ENCODE measurements at regions not wholly inside any gene's neighbourhood (a gene's known extent, or its start where the extent isn't known, plus 50 kb on each side); places are given as distances from the start of the nearest gene placed in this dataset.

- no peak overlapping the region for H2AFZ ChIP-seq (ENCODE audit: low read depth, low read length, poor library complexity, severe bottlenecking)
- H3K79me2 ChIP-seq (ENCODE audit: insufficient read depth, low read length), result no peaks in the 10 kb centered on the region
- ChIA-PET CTCF (no interaction called here), POLR2A (no interaction called here), RAD21 (ENCODE audit: low non-redundant PET in 1 of 2, low total read pairs in 2 of 2, uncharacterized antibody in 2 of 2, unreplicated experiment in 2 of 2) (no interaction called here)
- H3K4me1 ChIP-seq (ENCODE audit: control insufficient read depth in 1 of 2, insufficient read depth in 2 of 2, low read length in 2 of 2), result no peaks in the 10 kb centered on the region
- ATAC-seq (no peak), DNase-seq (ENCODE audit: low read depth, low spot score) (no peak)
- H3K9me3 ChIP-seq (ENCODE audit: control insufficient read depth in 1 of 2, insufficient read depth in 1 of 2, low read depth in 1 of 2, low read length in 2 of 2), result no peaks in the 10 kb centered on the region
- no peaks in the 10 kb centered on the region for H4K20me1 ChIP-seq (ENCODE audit: insufficient read depth)
- intact Hi-C loops (cut with micrococcal nuclease), result no loop called here
- H3K9ac ChIP-seq (ENCODE audit: low read length), result no peak overlapping the region
- H3K4me2 ChIP-seq (ENCODE audit: low read length), result no peak overlapping the region
- H3K4me3 ChIP-seq (replicated peaks in 1 of 2; ENCODE audit: low read depth in 1 of 2, low read length in 2 of 2), result no peak overlapping the region
- H3K36me3 ChIP-seq (ENCODE audit: control insufficient read depth in 1 of 2, insufficient read depth in 2 of 2, low read length in 2 of 2), result no peaks in the 10 kb centered on the region
- H3K27ac ChIP-seq (ENCODE audit: low read depth, low read length), result no peak overlapping the region
- TF ChIP-seq CBX3 (IDR thresholded peaks at IDR 0.05; ENCODE audit: low read depth) (no peak), FOSL1 (IDR thresholded peaks at IDR 0.05; ENCODE audit: low read depth) (no peak), CEBPB (IDR thresholded peaks at IDR 0.05; ENCODE audit: low read depth) (no peak), YY1 (IDR thresholded peaks at IDR 0.05; ENCODE audit: extremely low read depth, insufficient replicate concordance, low read depth, low read length) (no peak), POLR2A (IDR thresholded peaks at IDR 0.05; ENCODE audit: borderline replicate concordance, extremely low read depth, insufficient read depth, insufficient read length) (no peak)
- TF ChIP-seq, protein P1, sequence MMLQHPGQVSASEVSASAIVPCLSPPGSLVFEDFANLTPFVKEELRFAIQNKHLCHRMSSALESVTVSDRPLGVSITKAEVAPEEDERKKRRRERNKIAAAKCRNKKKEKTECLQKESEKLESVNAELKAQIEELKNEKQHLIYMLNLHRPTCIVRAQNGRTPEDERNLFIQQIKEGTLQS (IDR thresholded peaks at IDR 0.05), result no peak
- BruUV-seq (replicated peaks), result no TSS peak
- H3K9me2 ChIP-seq (ENCODE audit: insufficient read depth), result no peaks in the 10 kb centered on the region
- H3K27me3 ChIP-seq (ENCODE audit: insufficient read depth, low read length), result no peaks in the 10 kb centered on the region
These were observed 58.8 kb upstream of the ZNF644 start for GRCh38 chr1:91080650-91081049.

- Histone ChIP-seq H3K4me1 (ENCODE audit: control insufficient read depth in 1 of 2, insufficient read depth in 2 of 2, low read length in 2 of 2) (no peaks in the 10 kb centered on the region), H2AFZ (ENCODE audit: low read depth, low read length, poor library complexity, severe bottlenecking) (no peak overlapping the region), H3K79me2 (ENCODE audit: insufficient read depth, low read length) (no peaks in the 10 kb centered on the region), H3K4me2 (ENCODE audit: low read length) (no peak overlapping the region), H3K9me3 (ENCODE audit: control insufficient read depth in 1 of 2, insufficient read depth in 1 of 2, low read depth in 1 of 2, low read length in 2 of 2) (no peaks in the 10 kb centered on the region), H3K27ac (ENCODE audit: low read depth, low read length) (no peak overlapping the region), H3K9me2 (ENCODE audit: insufficient read depth) (no peaks in the 10 kb centered on the region), H4K20me1 (ENCODE audit: insufficient read depth) (no peaks in the 10 kb centered on the region), H3K4me3 (replicated peaks in 1 of 2; ENCODE audit: low read depth in 1 of 2, low read length in 2 of 2) (no peak overlapping the region), H3K9ac (ENCODE audit: low read length) (no peak overlapping the region), H3K36me3 (ENCODE audit: control insufficient read depth in 1 of 2, insufficient read depth in 2 of 2, low read length in 2 of 2) (no peaks in the 10 kb centered on the region), H3K27me3 (ENCODE audit: insufficient read depth, low read length) (no peaks in the 10 kb centered on the region)
- intact Hi-C loops (cut with micrococcal nuclease), result no loop called here
- ChIA-PET RAD21 (ENCODE audit: low non-redundant PET in 1 of 2, low total read pairs in 2 of 2, uncharacterized antibody in 2 of 2, unreplicated experiment in 2 of 2) (no interaction called here), POLR2A (no interaction called here), CTCF (no interaction called here)
- DNase-seq (ENCODE audit: low read depth, low spot score), result no peak
- no peak for ATAC-seq
- BruUV-seq (replicated peaks), result no TSS peak
- TF ChIP-seq CBX3 (IDR thresholded peaks at IDR 0.05; ENCODE audit: low read depth) (no peak), CEBPB (IDR thresholded peaks at IDR 0.05; ENCODE audit: low read depth) (no peak), JUND (IDR thresholded peaks at IDR 0.05) (no peak), YY1 (IDR thresholded peaks at IDR 0.05; ENCODE audit: extremely low read depth, insufficient replicate concordance, low read depth, low read length) (no peak), CTCF (IDR thresholded peaks at IDR 0.05 in 2 of 3, conservative IDR thresholded peaks at IDR 0.05 in 1 of 3; ENCODE audit: borderline replicate concordance in 1 of 3, insufficient read depth in 1 of 3, low read depth in 2 of 3, low read length in 2 of 3) (no peak), POLR2A (IDR thresholded peaks at IDR 0.05; ENCODE audit: borderline replicate concordance, extremely low read depth, insufficient read depth, insufficient read length) (no peak), ZNF274 (IDR thresholded peaks at IDR 0.05; ENCODE audit: low read depth, low read length) (no peak), FOSL1 (IDR thresholded peaks at IDR 0.05; ENCODE audit: low read depth) (no peak), POLR2AphosphoS5 (IDR thresholded peaks at IDR 0.05; ENCODE audit: low read depth, low read length) (no peak), SIN3A (IDR thresholded peaks at IDR 0.05; ENCODE audit: low read depth) (no peak), SP1 (IDR thresholded peaks at IDR 0.05; ENCODE audit: low read depth) (no peak), RAD21 (IDR thresholded peaks at IDR 0.05; ENCODE audit: low read depth) (no peak), TCF7L2 (IDR thresholded peaks at IDR 0.05; ENCODE audit: borderline replicate concordance, extremely low read depth, insufficient read depth, insufficient read length) (no peak), SRF (IDR thresholded peaks at IDR 0.05; ENCODE audit: low read depth) (no peak), REST (IDR thresholded peaks at IDR 0.05; ENCODE audit: low read depth) (no peak), ZFX (IDR thresholded peaks at IDR 0.05) (no peak)
These were observed 57.0 kb upstream of the ZNF644 start for GRCh38 chr1:91078859-91079258.
